Hepatocyte (in vitro differentiated cells): ENCODE measurements at regions not wholly inside any gene's neighbourhood (a gene's known extent, or its start where the extent isn't known, plus 50 kb on each side); places are given as distances from the start of the nearest gene placed in this dataset.
"Not testable (repeated sequence)": the region's sequence is repeated elsewhere in the genome, so short reads cannot be mapped to it uniquely, and the experiment has no call there.

Experiments used
- DNase-seq: peaks from one replicate; pipeline ENCODE4 v3.0.0-alpha.2; 2016; ENCODE audit warnings: low spot score
- H2AFZ ChIP-seq: fragments of 200-600 bp; sonication (generic); 2 replicates; pipeline ENCODE4 v1.6.0; 2016; ENCODE audit warnings: antibody characterized with exemption, mild to moderate bottlenecking
- H3K27ac ChIP-seq: fragments of 200-600 bp; sonication (generic); 2 replicates; pipeline ENCODE4 v1.5.1; 2016; ENCODE audit warnings: mild to moderate bottlenecking
- H3K27me3 ChIP-seq: fragments of 200-600 bp; sonication (generic); 2 replicates; pipeline ENCODE4 v1.6.1; 2016
- H3K36me3 ChIP-seq: fragments of 200-600 bp; sonication (generic); replicated peaks from 2 replicates; pipeline ENCODE4 v1.5.1; 2016; ENCODE audit warnings: low read depth; ENCODE audit not compliant: insufficient read depth
- H3K4me1 ChIP-seq: fragments of 200-600 bp; sonication (generic); 2 replicates; pipeline ENCODE4 v1.5.1; 2016; ENCODE audit warnings: mild to moderate bottlenecking, moderate library complexity; ENCODE audit not compliant: insufficient read depth
- H3K4me2 ChIP-seq: fragments of 200-600 bp; sonication (generic); 2 replicates; pipeline ENCODE4 v1.6.0; 2016
- H3K4me3 ChIP-seq: fragments of 200-600 bp; sonication (generic); 2 replicates; pipeline ENCODE4 v1.5.1; 2016; ENCODE audit warnings: mild to moderate bottlenecking
- H3K79me2 ChIP-seq: fragments of 200-600 bp; sonication (generic); 2 replicates; pipeline ENCODE4 v1.6.0; 2017; ENCODE audit warnings: mild to moderate bottlenecking
- H3K9me2 ChIP-seq: fragments of 200-600 bp; sonication (generic); replicated peaks from 2 replicates; pipeline ENCODE4 v1.6.0; 2017; ENCODE audit warnings: mild to moderate bottlenecking; ENCODE audit not compliant: insufficient read depth
- H3K9me3 ChIP-seq: fragments of 200-600 bp; sonication (generic); 2 replicates; pipeline ENCODE4 v1.5.1; 2016; ENCODE audit warnings: low read depth, mild to moderate bottlenecking
- H4K20me1 ChIP-seq: fragments of 200-600 bp; sonication (generic); 2 replicates; pipeline ENCODE4 v1.6.0; 2016; ENCODE audit warnings: mild to moderate bottlenecking; ENCODE audit not compliant: insufficient read depth, poor library complexity, severe bottlenecking
- CTCF ChIP-seq: fragments of 200-600 bp; sonication (generic); IDR thresholded peaks from 2 replicates; pipeline ENCODE4 v1.5.1; 2016; ENCODE audit warnings: antibody characterized with exemption, mild to moderate bottlenecking; ENCODE audit not compliant: poor library complexity
- EZH2 ChIP-seq: fragments of 200-600 bp; sonication (generic); IDR thresholded peaks from 2 replicates; pipeline ENCODE4 v1.6.1; 2016; ENCODE audit warnings: antibody characterized with exemption, mild to moderate bottlenecking, borderline replicate concordance
- EZH2phosphoT487 ChIP-seq: fragments of 200-600 bp; sonication (generic); IDR thresholded peaks from one replicate; pipeline ENCODE4 v1.6.1; 2018; ENCODE audit warnings: antibody characterized with exemption, mild to moderate bottlenecking, low read depth, moderate library complexity; ENCODE audit not compliant: unreplicated experiment, severe bottlenecking
- WGBS: methylation state at CpG from one replicate; pipeline ENCODE4 v1.1.6; 2016; ENCODE audit warnings: low lambda C conversion rate; ENCODE audit errors: missing lambda C conversion rate; 5-methylcytosine and 5-hydroxymethylcytosine counted together

GRCh38 chr5:40437452-40437861 lies 242.3 kb upstream of the PTGER4 start:
- peak; percentile 61 for DNase-seq
- Histone ChIP-seq H3K9me3 (no peaks in the 10 kb centered on the region), H3K9me2 (no peaks in the 10 kb centered on the region), H3K79me2 (no peaks in the 10 kb centered on the region), H4K20me1 (no peaks in the 10 kb centered on the region), H3K4me2 (no peak overlapping the region), H3K27me3 (no peaks in the 10 kb centered on the region), H3K4me1 (peaks cover 4% of the 10 kb centered on the region), H2AFZ (no peak overlapping the region), H3K27ac (peak overlapping the region; percentile 54), H3K36me3 (no peaks in the 10 kb centered on the region), H3K4me3 (no peak overlapping the region)
- WGBS = 74% methylated on average over 4 of the region's 4 CpGs
- TF ChIP-seq EZH2 (no peak), EZH2phosphoT487 (no peak), CTCF (no peak)

- TF ChIP-seq CTCF (no peak), EZH2phosphoT487 (no peak), EZH2 (no peak)
- no peaks in the 10 kb centered on the region for H3K36me3 ChIP-seq
- no peaks in the 10 kb centered on the region for H3K79me2 ChIP-seq
- H3K27me3 ChIP-seq = no peaks in the 10 kb centered on the region
- no peaks in the 10 kb centered on the region for H3K4me1 ChIP-seq
- H2AFZ ChIP-seq = no peak overlapping the region
- 91% methylated on average over 9 of the region's 9 CpGs for WGBS
- no peaks in the 10 kb centered on the region for H3K9me2 ChIP-seq
- no peak for DNase-seq
- H3K4me2 ChIP-seq = no peak overlapping the region
- H3K9me3 ChIP-seq = no peaks in the 10 kb centered on the region
- H3K27ac ChIP-seq = peak overlapping the region; percentile 54
- H3K4me3 ChIP-seq = no peak overlapping the region
- H4K20me1 ChIP-seq = no peaks in the 10 kb centered on the region
These were observed 243.0 kb upstream of the PTGER4 start for GRCh38 chr5:40436535-40437237.

GRCh38 chr5:40435706-40436105 lies 244.0 kb upstream of the PTGER4 start:
- not testable (repeated sequence) for DNase-seq, H3K27ac ChIP-seq

GRCh38 chr5:40432836-40433235 lies 246.9 kb upstream of the PTGER4 start:
- Histone ChIP-seq H3K4me2 (no peak overlapping the region), H3K9me2 (no peaks in the 10 kb centered on the region), H4K20me1 (no peaks in the 10 kb centered on the region), H3K27ac (no peak overlapping the region), H3K27me3 (no peaks in the 10 kb centered on the region), H3K36me3 (no peaks in the 10 kb centered on the region), H3K4me1 (no peaks in the 10 kb centered on the region), H3K79me2 (no peaks in the 10 kb centered on the region), H2AFZ (no peak overlapping the region), H3K9me3 (no peaks in the 10 kb centered on the region), H3K4me3 (no peak overlapping the region)
- DNase-seq = no peak
- 96% methylated on average over 1 of the region's 1 CpG for WGBS
- TF ChIP-seq EZH2phosphoT487 (no peak), CTCF (no peak), EZH2 (no peak)

More at GRCh38 chr5:40435706-40436105, 244.0 kb upstream of the PTGER4 start:
- WGBS = 81% methylated on average over 4 of the region's 4 CpGs
- not testable (repeated sequence) for H3K9me3 ChIP-seq, H3K4me2 ChIP-seq, H4K20me1 ChIP-seq, H3K27me3 ChIP-seq, H2AFZ ChIP-seq, H3K79me2 ChIP-seq, H3K36me3 ChIP-seq, H3K4me1 ChIP-seq, H3K9me2 ChIP-seq, H3K4me3 ChIP-seq
